ENCODE measurements at regions not wholly inside any gene's neighbourhood (a gene's known extent, or its start where the extent isn't known, plus 50 kb on each side); places are given as distances from the start of the nearest gene placed in this dataset.

GRCh38 chr13:64675255-64675892 is 2554.8 kb downstream of the PCDH9 start:
- H3K27ac ChIP-seq, result no peak overlapping the region
- no peaks in the 10 kb centered on the region for H3K36me3 ChIP-seq (replicated peaks in 1 of 2; ENCODE audit: insufficient read depth in 1 of 2, low read depth in 2 of 2)
- ATAC-seq (no peak), DNase-seq (no peak)
- TF ChIP-seq CTCF (IDR thresholded peaks at IDR 0.05) (no peak), POLR2A (IDR thresholded peaks at IDR 0.05) (no peak)
- H3K9me3 ChIP-seq, result no peaks in the 10 kb centered on the region
- intact Hi-C loops (cut with DNase I), result no loop called here
- H3K27me3 ChIP-seq, result no peaks in the 10 kb centered on the region
- 32 to 36% methylated on average over 6 of the region's 6 CpGs for WGBS, 2 donors
- H3K4me3 ChIP-seq, result no peak overlapping the region
- H3K4me1 ChIP-seq, result no peaks in the 10 kb centered on the region

- 35 to 63% methylated on average over 2 of the region's 2 CpGs for WGBS, 2 donors
- DNase-seq (no peak), ATAC-seq (no peak)
- H3K36me3 ChIP-seq (replicated peaks in 1 of 2; ENCODE audit: insufficient read depth in 1 of 2, low read depth in 2 of 2), result no peaks in the 10 kb centered on the region
- H3K27ac ChIP-seq, result no peak overlapping the region
- H3K4me1 ChIP-seq, result no peaks in the 10 kb centered on the region
- intact Hi-C loops (cut with DNase I), result no loop called here
- H3K27me3 ChIP-seq, result no peaks in the 10 kb centered on the region
- H3K9me3 ChIP-seq, result no peaks in the 10 kb centered on the region
- no peak overlapping the region for H3K4me3 ChIP-seq
- TF ChIP-seq POLR2A (IDR thresholded peaks at IDR 0.05) (no peak), CTCF (IDR thresholded peaks at IDR 0.05) (no peak)
Observed at GRCh38 chr13:64674126-64674525, 2556.0 kb downstream of the PCDH9 start.

- intact Hi-C loops (cut with DNase I), result no loop called here
- WGBS, 2 donors, result 65 to 75% methylated on average over 2 of the region's 2 CpGs
- no peaks in the 10 kb centered on the region for H3K36me3 ChIP-seq (replicated peaks in 1 of 2; ENCODE audit: insufficient read depth in 1 of 2, low read depth in 2 of 2)
- DNase-seq (no peak), ATAC-seq (no peak)
- no peaks in the 10 kb centered on the region for H3K9me3 ChIP-seq
- TF ChIP-seq CTCF (IDR thresholded peaks at IDR 0.05) (no peak), POLR2A (IDR thresholded peaks at IDR 0.05) (no peak)
- H3K27me3 ChIP-seq, result no peaks in the 10 kb centered on the region
- H3K4me1 ChIP-seq, result no peaks in the 10 kb centered on the region
- no peak overlapping the region for H3K4me3 ChIP-seq
- H3K27ac ChIP-seq, result no peak overlapping the region
Observed at GRCh38 chr13:64672751-64673150, 2557.4 kb downstream of the PCDH9 start.

- Histone ChIP-seq H3K27me3 (no peaks in the 10 kb centered on the region), H3K9me3 (peaks cover 0 to 13% (median 0%) of the 10 kb centered on the region in 3 donors), H3K36me3 (replicated peaks in 1 of 2; ENCODE audit: insufficient read depth in 1 of 2, low read depth in 2 of 2) (no peaks in the 10 kb centered on the region), H3K4me3 (no peak overlapping the region), H3K27ac (no peak overlapping the region), H3K4me1 (no peaks in the 10 kb centered on the region)
- intact Hi-C loops (cut with DNase I), result no loop called here
- ATAC-seq (no peak), DNase-seq (no peak)
- WGBS, 2 donors, result 64 to 90% methylated on average over 4 to 7 of the region's 7 CpGs
- TF ChIP-seq CTCF (IDR thresholded peaks at IDR 0.05) (no peak), POLR2A (IDR thresholded peaks at IDR 0.05) (no peak)
Observed at GRCh38 chr13:64662887-64663593, 2567.1 kb downstream of the PCDH9 start.

GRCh38 chr13:64648293-64648692 is 2581.8 kb downstream of the PCDH9 start:
- Histone ChIP-seq H3K9me3 (no peaks in the 10 kb centered on the region), H3K27me3 (no peaks in the 10 kb centered on the region), H3K4me1 (no peaks in the 10 kb centered on the region), H3K4me3 (no peak overlapping the region), H3K27ac (no peak overlapping the region), H3K36me3 (replicated peaks in 1 of 2; ENCODE audit: insufficient read depth in 1 of 2, low read depth in 2 of 2) (no peaks in the 10 kb centered on the region)
- intact Hi-C loops (cut with DNase I), result no loop called here
- ATAC-seq, result no peak
- TF ChIP-seq CTCF (IDR thresholded peaks at IDR 0.05), result no peak
- no peak for TF ChIP-seq POLR2A (IDR thresholded peaks at IDR 0.05)
- DNase-seq, result no peak
